Smooth muscle cell (in vitro differentiated cells): ENCODE measurements at regions not wholly inside any gene's neighbourhood (a gene's known extent, or its start where the extent isn't known, plus 50 kb on each side); places are given as distances from the start of the nearest gene placed in this dataset.

Experiments used
- DNase-seq: peaks from one replicate; lab custom pipeline; 2025; ENCODE audit not compliant: unreplicated experiment; lab: John Stamatoyannopoulos, UW
- H2AFZ ChIP-seq: fragments of 200-600 bp; sonication (generic); 2 replicates; pipeline ENCODE4 v1.6.0; 2016; ENCODE audit warnings: antibody characterized with exemption, low read depth, mild to moderate bottlenecking
- H3F3A ChIP-seq: fragments of 200-600 bp; sonication (generic); 2 replicates; pipeline ENCODE4 v1.6.0; 2017; ENCODE audit warnings: antibody characterized with exemption, low read depth
- H3K27ac ChIP-seq: fragments of 200-600 bp; sonication (generic); 2 replicates; pipeline ENCODE4 v1.5.1; 2016; ENCODE audit warnings: low read depth, mild to moderate bottlenecking
- H3K27me3 ChIP-seq: fragments of 200-600 bp; sonication (generic); 2 replicates; pipeline ENCODE4 v1.6.1; 2016; ENCODE audit warnings: low read depth, mild to moderate bottlenecking
- H3K36me3 ChIP-seq: fragments of 200-600 bp; sonication (generic); 2 replicates; pipeline ENCODE4 v1.5.1; 2016; ENCODE audit warnings: low read depth
- H3K4me1 ChIP-seq: fragments of 200-600 bp; sonication (generic); 2 replicates; pipeline ENCODE4 v1.5.1; 2016; ENCODE audit warnings: low read depth
- H3K4me2 ChIP-seq: fragments of 200-600 bp; sonication (generic); 2 replicates; pipeline ENCODE4 v1.6.0; 2016; ENCODE audit warnings: mild to moderate bottlenecking
- H3K4me3 ChIP-seq: fragments of 200-600 bp; sonication (generic); 2 replicates; pipeline ENCODE4 v1.5.1; 2016; ENCODE audit warnings: mild to moderate bottlenecking
- H3K79me2 ChIP-seq: fragments of 200-600 bp; sonication (generic); 2 replicates; pipeline ENCODE4 v1.6.0; 2016; ENCODE audit warnings: low read depth, mild to moderate bottlenecking
- H3K9ac ChIP-seq: fragments of 200-600 bp; sonication (generic); 2 replicates; pipeline ENCODE4 v1.6.0; 2016; ENCODE audit warnings: low read depth
- H3K9me3 ChIP-seq: fragments of 200-600 bp; sonication (generic); replicated peaks from 2 replicates; pipeline ENCODE4 v1.5.1; 2016; ENCODE audit warnings: low read depth
- H4K20me1 ChIP-seq: fragments of 200-600 bp; sonication (generic); 2 replicates; pipeline ENCODE4 v1.6.0; 2016; ENCODE audit warnings: low read depth
- CTCF ChIP-seq: fragments of 200-600 bp; sonication (generic); IDR thresholded peaks from 2 replicates; pipeline ENCODE4 v1.5.1; 2017; ENCODE audit warnings: borderline replicate concordance, mild to moderate bottlenecking, antibody characterized with exemption; ENCODE audit not compliant: insufficient read depth, poor library complexity, severe bottlenecking
- WGBS: methylation state at CpG from one replicate; pipeline ENCODE4 v1.1.7; 2016; ENCODE audit warnings: low lambda C conversion rate; 5-methylcytosine and 5-hydroxymethylcytosine counted together

- H2AFZ ChIP-seq: no peak overlapping the region
- H3K27ac ChIP-seq: no peak overlapping the region
- H3K4me3 ChIP-seq: no peak overlapping the region
- no peaks in the 10 kb centered on the region for H3K79me2 ChIP-seq
- no peaks in the 10 kb centered on the region for H3F3A ChIP-seq
- DNase-seq: no peak
- H3K36me3 ChIP-seq: no peaks in the 10 kb centered on the region
- H3K4me1 ChIP-seq: no peaks in the 10 kb centered on the region
- TF ChIP-seq CTCF: no peak
- H4K20me1 ChIP-seq: no peaks in the 10 kb centered on the region
- no peak overlapping the region for H3K4me2 ChIP-seq
- no peaks in the 10 kb centered on the region for H3K27me3 ChIP-seq
- no peaks in the 10 kb centered on the region for H3K9me3 ChIP-seq
- H3K9ac ChIP-seq: no peak overlapping the region
Measured at GRCh38 chr10:80861882-80862281, 324.2 kb downstream of the SH2D4B start.

GRCh38 chr10:80870282-80870681 lies 332.6 kb downstream of the SH2D4B start:
- no peaks in the 10 kb centered on the region for H3K27me3 ChIP-seq
- no peak for TF ChIP-seq CTCF

GRCh38 chr10:80871083-80871482 lies 333.4 kb downstream of the SH2D4B start:
- H3K36me3 ChIP-seq: no peaks in the 10 kb centered on the region
- no peak for TF ChIP-seq CTCF
- no peaks in the 10 kb centered on the region for H3K79me2 ChIP-seq
- H2AFZ ChIP-seq: no peak overlapping the region
- H4K20me1 ChIP-seq: no peaks in the 10 kb centered on the region
- H3K4me1 ChIP-seq: no peaks in the 10 kb centered on the region
- H3K27ac ChIP-seq: no peak overlapping the region
- H3K27me3 ChIP-seq: no peaks in the 10 kb centered on the region
- no peaks in the 10 kb centered on the region for H3K9me3 ChIP-seq
- no peaks in the 10 kb centered on the region for H3F3A ChIP-seq
- no peak overlapping the region for H3K4me3 ChIP-seq
- no peak overlapping the region for H3K4me2 ChIP-seq
- no peak overlapping the region for H3K9ac ChIP-seq
- no peak for DNase-seq

More at GRCh38 chr10:80870282-80870681, 332.6 kb downstream of the SH2D4B start:
- H4K20me1 ChIP-seq: no peaks in the 10 kb centered on the region
- no peaks in the 10 kb centered on the region for H3K79me2 ChIP-seq
- H3K4me3 ChIP-seq: no peak overlapping the region
- no peaks in the 10 kb centered on the region for H3K36me3 ChIP-seq
- DNase-seq: no peak
- no peak overlapping the region for H2AFZ ChIP-seq
- no peaks in the 10 kb centered on the region for H3K9me3 ChIP-seq
- H3K27ac ChIP-seq: no peak overlapping the region
- H3F3A ChIP-seq: no peaks in the 10 kb centered on the region
- no peaks in the 10 kb centered on the region for H3K4me1 ChIP-seq
- no peak overlapping the region for H3K9ac ChIP-seq
- WGBS: 83% methylated on average over 1 of the region's 1 CpG
- no peak overlapping the region for H3K4me2 ChIP-seq

- Histone ChIP-seq H3K27me3 (no peaks in the 10 kb centered on the region), H3K4me2 (no peak overlapping the region), H3K27ac (no peak overlapping the region), H4K20me1 (no peaks in the 10 kb centered on the region), H3F3A (no peaks in the 10 kb centered on the region), H2AFZ (no peak overlapping the region), H3K9ac (no peak overlapping the region), H3K36me3 (no peaks in the 10 kb centered on the region), H3K79me2 (no peaks in the 10 kb centered on the region), H3K4me1 (no peaks in the 10 kb centered on the region), H3K9me3 (no peaks in the 10 kb centered on the region), H3K4me3 (no peak overlapping the region)
- WGBS: 90% methylated on average over 1 of the region's 1 CpG
- TF ChIP-seq CTCF: no peak
- DNase-seq: no peak
Measured at GRCh38 chr10:80878330-80878729, 340.6 kb downstream of the SH2D4B start.
